DMS153 treated with DMSO at 0.1 percent for 48 hours (cell line): ENCODE measurements at regions not wholly inside any gene's neighbourhood (a gene's known extent, or its start where the extent isn't known, plus 50 kb on each side); places are given as distances from the start of the nearest gene placed in this dataset.

Experiments used
- DNase-seq: peaks from one replicate; lab custom pipeline; 2025; ENCODE audit not compliant: unreplicated experiment; lab: John Stamatoyannopoulos, UW

GRCh38 chr7:32347244-32347828 is 142.8 kb downstream of the LSM5 start:
- DNase-seq, result no peak

GRCh38 chr7:32346253-32346652 is 143.9 kb downstream of the LSM5 start:
- no peak for DNase-seq

GRCh38 chr7:32336726-32337125 is 153.5 kb downstream of the LSM5 start:
- no peak for DNase-seq

GRCh38 chr7:32335107-32335506 is 155.1 kb downstream of the LSM5 start:
- DNase-seq, result no peak

GRCh38 chr7:32330602-32331001 is 159.6 kb downstream of the LSM5 start:
- DNase-seq, result no peak

- DNase-seq, result no peak
Observed at GRCh38 chr7:32326078-32326477, 164.1 kb downstream of the LSM5 start.

- DNase-seq, result no peak
Observed at GRCh38 chr7:32323712-32324111, 166.5 kb downstream of the LSM5 start.

- DNase-seq, result no peak
Observed at GRCh38 chr7:32319012-32319382, 171.2 kb downstream of the LSM5 start.

- no peak for DNase-seq
Observed at GRCh38 chr7:32318300-32319011, 171.7 kb downstream of the LSM5 start.

- DNase-seq, result no peak
Observed at GRCh38 chr7:32316839-32317238, 173.3 kb downstream of the LSM5 start.

- no peak for DNase-seq
Observed at GRCh38 chr7:32314761-32315160, 175.4 kb downstream of the LSM5 start.

GRCh38 chr7:32301427-32301826 is 188.8 kb downstream of the LSM5 start:
- no peak for DNase-seq

- DNase-seq, result no peak
Observed at GRCh38 chr7:32299133-32299702, 191.0 kb downstream of the LSM5 start.

GRCh38 chr7:32298408-32299132 is 191.6 kb downstream of the LSM5 start:
- DNase-seq, result peak; percentile 50

- no peak for DNase-seq
Observed at GRCh38 chr7:32293833-32294232, 196.3 kb downstream of the LSM5 start.

GRCh38 chr7:32289651-32290414 is 200.3 kb downstream of the LSM5 start:
- peak; percentile 76 for DNase-seq

- DNase-seq, result no peak
Observed at GRCh38 chr7:32285698-32286097, 204.5 kb downstream of the LSM5 start.

GRCh38 chr7:32283546-32283945 is 206.6 kb downstream of the LSM5 start:
- no peak for DNase-seq

GRCh38 chr7:32279500-32279899 is 209.3 kb upstream of the PDE1C start:
- no peak for DNase-seq

- DNase-seq, result no peak
Observed at GRCh38 chr7:32275216-32276009, 205.2 kb upstream of the PDE1C start.
